Testis (tissue), 2 donors: ENCODE measurements at regions not wholly inside any gene's neighbourhood (a gene's known extent, or its start where the extent isn't known, plus 50 kb on each side); places are given as distances from the start of the nearest gene placed in this dataset.
"Not testable (repeated sequence)": the region's sequence is repeated elsewhere in the genome, so short reads cannot be mapped to it uniquely, and the experiment has no call there.

ENCODE experiments used
- DNase-seq: peaks from one replicate; pipeline ENCODE4 v3.0.0-alpha.2; 2019
- H3K27ac ChIP-seq, 2 donors: fragments of 200-600 bp; sonication (generic); one replicate each; pipeline ENCODE4 v1.5.1; 2019
- H3K27me3 ChIP-seq: fragments of 200-600 bp; sonication (generic); one replicate; pipeline ENCODE4 v1.5.1; 2019
- H3K36me3 ChIP-seq: fragments of 200-600 bp; sonication (generic); one replicate; pipeline ENCODE4 v1.5.1; 2017; ENCODE audit warnings: low read depth; ENCODE audit errors: missing control alignments
- H3K4me1 ChIP-seq: fragments of 200-600 bp; sonication (generic); one replicate; pipeline ENCODE4 v1.5.1; 2019
- H3K4me3 ChIP-seq, 2 donors: fragments of 200-600 bp; sonication (generic); one replicate each; pipeline ENCODE4 v1.5.1; 2017 to 2019
- H3K9me3 ChIP-seq: fragments of 200-600 bp; sonication (generic); one replicate; pipeline ENCODE4 v1.5.1; 2017
- CTCF ChIP-seq, 3 experiments: fragments of 450-650 bp in 2 of 3; fragments of 200-600 bp in 1 of 3; sonication (generic) in 1 of 3; IDR thresholded peaks; one replicate each; pipeline ENCODE4 v1.5.1; 2016 to 2019; ENCODE audit warnings: antibody characterized with exemption in 3 of 3, mild to moderate bottlenecking in 2 of 3, moderate library complexity in 1 of 3
- POLR2A ChIP-seq: fragments of 450-650 bp; IDR thresholded peaks from one replicate; pipeline ENCODE4 v1.6.1; 2017; ENCODE audit warnings: antibody characterized with exemption, mild to moderate bottlenecking, moderate library complexity
- WGBS, 2 donors: methylation state at CpG; one replicate each; pipeline ENCODE4 v1.1.5; 2018; 5-methylcytosine and 5-hydroxymethylcytosine counted together
- intact Hi-C: fragments of 100-400 bp; cut with DNase I; formaldehyde crosslinking; loops from one replicate; pipeline ENCODE4 v1.15.1; 2023; ENCODE audit warnings: low total_unique reads

GRCh38 chr5:93954421-93955069 lies 213.1 kb upstream of the POU5F2 start:
- Histone ChIP-seq H3K36me3 (no peaks in the 10 kb centered on the region), H3K4me3 (no peak overlapping the region), H3K4me1 (no peaks in the 10 kb centered on the region), H3K9me3 (no peaks in the 10 kb centered on the region), H3K27ac (no peak overlapping the region), H3K27me3 (no peaks in the 10 kb centered on the region)
- no peak for DNase-seq
- 90 to 94% methylated on average over 4 to 5 of the region's 5 CpGs for WGBS, 2 donors
- intact Hi-C loops, result no loop called here
- TF ChIP-seq POLR2A (no peak), CTCF (IDR thresholded peaks at IDR 0.05) (no peak)

- H3K27ac ChIP-seq, result no peak overlapping the region
- intact Hi-C loops, result no loop called here
Observed at GRCh38 chr5:93953442-93953841, 212.0 kb upstream of the POU5F2 start.

GRCh38 chr5:93941897-93942296 lies 200.5 kb upstream of the POU5F2 start:
- H3K27me3 ChIP-seq, result no peaks in the 10 kb centered on the region
- no peak overlapping the region for H3K4me3 ChIP-seq
- H3K9me3 ChIP-seq, result no peaks in the 10 kb centered on the region
- intact Hi-C loops, result no loop called here
- no peak overlapping the region for H3K27ac ChIP-seq
- no peak for DNase-seq
- WGBS, 2 donors, result 90 to 93% methylated on average over 3 of the region's 3 CpGs
- TF ChIP-seq POLR2A (no peak), CTCF (IDR thresholded peaks at IDR 0.05) (no peak)
- H3K4me1 ChIP-seq, result no peaks in the 10 kb centered on the region
- H3K36me3 ChIP-seq, result no peaks in the 10 kb centered on the region

More at GRCh38 chr5:93953442-93953841, 212.0 kb upstream of the POU5F2 start:
- WGBS, 2 donors, result 92 to 100% methylated on average over 3 of the region's 3 CpGs
- DNase-seq, result no peak
- Histone ChIP-seq H3K9me3 (no peaks in the 10 kb centered on the region), H3K36me3 (no peaks in the 10 kb centered on the region), H3K4me3 (no peak overlapping the region), H3K27me3 (no peaks in the 10 kb centered on the region), H3K4me1 (no peaks in the 10 kb centered on the region)
- TF ChIP-seq POLR2A (no peak), CTCF (IDR thresholded peaks at IDR 0.05) (no peak)

- H3K36me3 ChIP-seq, H3K4me1 ChIP-seq, intact Hi-C loops, DNase-seq, H3K9me3 ChIP-seq, H3K27ac ChIP-seq, H3K27me3 ChIP-seq, H3K4me3 ChIP-seq: not testable (repeated sequence)
- 91 to 96% methylated on average over 2 of the region's 2 CpGs for WGBS, 2 donors
Observed at GRCh38 chr5:93933269-93933668, 191.9 kb upstream of the POU5F2 start.

- TF ChIP-seq POLR2A (no peak), CTCF (IDR thresholded peaks at IDR 0.05) (no peak)
- Histone ChIP-seq H3K4me1 (no peaks in the 10 kb centered on the region), H3K27me3 (no peaks in the 10 kb centered on the region), H3K27ac (no peak overlapping the region), H3K9me3 (no peaks in the 10 kb centered on the region), H3K4me3 (no peak overlapping the region), H3K36me3 (no peaks in the 10 kb centered on the region)
- intact Hi-C loops, result no loop called here
- no peak for DNase-seq
- 84 to 85% methylated on average over 4 of the region's 4 CpGs for WGBS, 2 donors
Observed at GRCh38 chr5:93930098-93930497, 188.7 kb upstream of the POU5F2 start.
